Tibial artery (tissue), 4 donors: ENCODE measurements at regions not wholly inside any gene's neighbourhood (a gene's known extent, or its start where the extent isn't known, plus 50 kb on each side); places are given as distances from the start of the nearest gene placed in this dataset.

ENCODE experiments used
- DNase-seq, 2 donors: peaks; one replicate each; pipeline ENCODE4 v3.0.0-alpha.2; 2019
- H3K27ac ChIP-seq, 2 donors: fragments of 200-600 bp; sonication (generic) in 1 of 2; 1 replicate in 1 of 2; 2 replicates in 1 of 2; pipeline ENCODE4 v1.5.1; 2018 to 2019; ENCODE audit warnings: mild to moderate bottlenecking in 1 of 2
- H3K27me3 ChIP-seq, 2 donors: fragments of 200-600 bp; sonication (generic) in 1 of 2; one replicate each; pipeline versions ENCODE4 v1.5.1 to v1.6.0; 2016 to 2019
- H3K36me3 ChIP-seq, 3 donors: fragments of 200-600 bp; sonication (generic) in 2 of 3; one replicate each; pipeline ENCODE4 v1.5.1; 2016 to 2019; ENCODE audit warnings: mild to moderate bottlenecking in 2 of 3
- H3K4me1 ChIP-seq, 4 donors: fragments of 200-600 bp; sonication (generic) in 2 of 4; 1 replicate in 3 of 4; 2 replicates in 1 of 4; pipeline ENCODE4 v1.5.1; 2016 to 2019
- H3K4me3 ChIP-seq, 2 donors: fragments of 200-600 bp; sonication (generic) in 1 of 2; 1 replicate in 1 of 2; 2 replicates in 1 of 2; pipeline ENCODE4 v1.5.1; 2018 to 2019; ENCODE audit warnings: mild to moderate bottlenecking in 2 of 2
- H3K9me3 ChIP-seq, 3 donors: fragments of 200-600 bp; sonication (generic) in 1 of 3; one replicate each; pipeline ENCODE4 v1.5.1; 2016 to 2019
- CTCF ChIP-seq, 2 experiments: fragments of 200-600 bp in 1 of 2; fragments of 450-650 bp in 1 of 2; IDR thresholded peaks; one replicate each; pipeline ENCODE4 v1.5.1; 2017 to 2019; ENCODE audit warnings: antibody characterized with exemption in 2 of 2, mild to moderate bottlenecking in 1 of 2, moderate library complexity in 1 of 2
- intact Hi-C: fragments of 100-400 bp; cut with DNase I; formaldehyde crosslinking; loops from one replicate; pipeline ENCODE4 v1.15.0; 2023; ENCODE audit warnings: low total_unique reads

GRCh38 chr4:124530464-124531077 lies 182.0 kb downstream of the ANKRD50 start:
- Histone ChIP-seq H3K4me3 (no peak overlapping the region), H3K4me1 (peaks cover 0 to 7% (median 0%) of the 10 kb centered on the region in 4 donors), H3K36me3 (no peaks in the 10 kb centered on the region), H3K9me3 (no peaks in the 10 kb centered on the region), H3K27ac (no peak overlapping the region), H3K27me3 (no peaks in the 10 kb centered on the region)
- intact Hi-C loops = no loop called here
- no peak for TF ChIP-seq CTCF (IDR thresholded peaks at IDR 0.05)
- no peak for DNase-seq

- Histone ChIP-seq H3K4me1 (no peaks in the 10 kb centered on the region), H3K27me3 (no peaks in the 10 kb centered on the region), H3K4me3 (no peak overlapping the region), H3K36me3 (no peaks in the 10 kb centered on the region), H3K27ac (no peak overlapping the region), H3K9me3 (no peaks in the 10 kb centered on the region)
- DNase-seq = no peak
- intact Hi-C loops = no loop called here
- TF ChIP-seq CTCF (IDR thresholded peaks at IDR 0.05) = no peak
Measured at GRCh38 chr4:124534131-124534530, 178.4 kb downstream of the ANKRD50 start.

- intact Hi-C loops = no loop called here
- no peaks in the 10 kb centered on the region for H3K4me1 ChIP-seq
- no peak for DNase-seq
- no peak overlapping the region for H3K27ac ChIP-seq
- no peaks in the 10 kb centered on the region for H3K9me3 ChIP-seq
- no peaks in the 10 kb centered on the region for H3K36me3 ChIP-seq
- no peak overlapping the region for H3K4me3 ChIP-seq
- TF ChIP-seq CTCF (IDR thresholded peaks at IDR 0.05) = no peak
- no peaks in the 10 kb centered on the region for H3K27me3 ChIP-seq
Measured at GRCh38 chr4:124535003-124535402, 177.5 kb downstream of the ANKRD50 start.

- intact Hi-C loops = no loop called here
- Histone ChIP-seq H3K4me1 (no peaks in the 10 kb centered on the region), H3K27me3 (no peaks in the 10 kb centered on the region), H3K9me3 (no peaks in the 10 kb centered on the region), H3K4me3 (no peak overlapping the region), H3K36me3 (no peaks in the 10 kb centered on the region), H3K27ac (no peak overlapping the region)
- DNase-seq = no peak
- TF ChIP-seq CTCF (IDR thresholded peaks at IDR 0.05) = no peak
Measured at GRCh38 chr4:124536946-124537345, 175.6 kb downstream of the ANKRD50 start.

GRCh38 chr4:124537971-124538370 lies 174.6 kb downstream of the ANKRD50 start:
- no peak overlapping the region for H3K27ac ChIP-seq
- no peak overlapping the region for H3K4me3 ChIP-seq
- DNase-seq = no peak
- H3K36me3 ChIP-seq = no peaks in the 10 kb centered on the region
- H3K27me3 ChIP-seq = no peaks in the 10 kb centered on the region
- intact Hi-C loops = no loop called here
- H3K9me3 ChIP-seq = no peaks in the 10 kb centered on the region
- no peak for TF ChIP-seq CTCF (IDR thresholded peaks at IDR 0.05)
- H3K4me1 ChIP-seq = no peaks in the 10 kb centered on the region

GRCh38 chr4:124540014-124540413 lies 172.5 kb downstream of the ANKRD50 start:
- Histone ChIP-seq H3K27me3 (no peaks in the 10 kb centered on the region), H3K27ac (no peak overlapping the region), H3K4me1 (no peaks in the 10 kb centered on the region), H3K4me3 (no peak overlapping the region), H3K36me3 (no peaks in the 10 kb centered on the region), H3K9me3 (no peaks in the 10 kb centered on the region)
- TF ChIP-seq CTCF (IDR thresholded peaks at IDR 0.05) = no peak
- intact Hi-C loops = no loop called here
- no peak for DNase-seq
